ENCODE measurements at regions not wholly inside any gene's neighbourhood (a gene's known extent, or its start where the extent isn't known, plus 50 kb on each side); places are given as distances from the start of the nearest gene placed in this dataset.

GRCh38 chr7:80588591-80588990 lies 49.9 kb upstream of the CD36 start:
- no peak overlapping the region for H2BK5ac ChIP-seq (ENCODE audit: low read depth, low read length)
- no peak overlapping the region for H2AK5ac ChIP-seq (ENCODE audit: low read depth, low read length)
- no peaks in the 10 kb centered on the region for H3K4me1 ChIP-seq (replicated peaks in 1 of 4; ENCODE audit: control insufficient read depth in 3 of 4, insufficient read depth in 4 of 4, low read length in 3 of 4)
- CTCF ChIA-PET (ENCODE audit: partially characterized antibody), result interaction anchor here (1.6 kb wide), 1 partner anchor 30 kb away, joined by 4 read pairs; no protein-coding TSS in a partner anchor
- H4K91ac ChIP-seq (replicated peaks; ENCODE audit: insufficient read length, low read length), result no peak overlapping the region
- H3K4me2 ChIP-seq (ENCODE audit: insufficient read depth in 1 of 2, low read depth in 2 of 2, low read length in 2 of 2), result no peak overlapping the region
- WGBS, 2 experiments (ENCODE audit: extremely low coverage in 1 of 2, insufficient coverage in 1 of 2, insufficient read length in 1 of 2, insufficient replicate concordance in 2 of 2, low coverage in 1 of 2, low lambda C conversion rate in 2 of 2, missing lambda C conversion rate in 1 of 2), result 77% methylated on average over 3 of the region's 3 CpGs; no CpG with 5 or more reads in 1 of the 2 experiments
- no peaks in the 10 kb centered on the region for H3K27me3 ChIP-seq (replicated peaks in 1 of 4; ENCODE audit: control insufficient read depth in 3 of 4, extremely low read depth in 1 of 4, insufficient read depth in 3 of 4, low read length in 3 of 4)
- no peak for DNase-seq (ENCODE audit: low read depth in 1 of 2, low spot score in 2 of 2)
- no peak overlapping the region for H3K4me3 ChIP-seq (ENCODE audit: extremely low read depth in 1 of 4, insufficient read depth in 2 of 4, low read depth in 3 of 4, low read length in 4 of 4)
- no peak overlapping the region for H2BK120ac ChIP-seq (replicated peaks; ENCODE audit: low read depth, low read length)
- no peaks in the 10 kb centered on the region for H3K9me3 ChIP-seq (ENCODE audit: insufficient read depth in 2 of 2, low read depth in 1 of 2, low read length in 1 of 2)
- H2BK12ac ChIP-seq (ENCODE audit: low read depth, low read length), result no peak overlapping the region
- no peak for FAIRE-seq
- H3K4ac ChIP-seq (replicated peaks; ENCODE audit: insufficient read length, low read depth, low read length), result no peak overlapping the region
- TF ChIP-seq SAP30 (IDR thresholded peaks at IDR 0.05; ENCODE audit: insufficient read depth, insufficient replicate concordance, low read length), result no peak
- TF ChIP-seq RNF2 (IDR thresholded peaks at IDR 0.05; ENCODE audit: borderline replicate concordance, low read depth, low read length, missing control alignments, poor library complexity, severe bottlenecking), result no peak
- TF ChIP-seq ASH2L (IDR thresholded peaks at IDR 0.05; ENCODE audit: low read length), result no peak
- TF ChIP-seq BACH1 (IDR thresholded peaks at IDR 0.05; ENCODE audit: low read length), result peak; percentile 64; the same call in 1 of the 2 replicates
- peak; percentile 29; the same call in 1 of the 2 replicates for TF ChIP-seq MAFK (IDR thresholded peaks at IDR 0.05; ENCODE audit: low read depth, low read length)
- H3K36me3 ChIP-seq (ENCODE audit: control insufficient read depth in 2 of 4, insufficient read depth in 4 of 4, low read length in 3 of 4), result no peaks in the 10 kb centered on the region
- no peak overlapping the region for H3K14ac ChIP-seq (ENCODE audit: insufficient read length)
- H3K23me2 ChIP-seq (ENCODE audit: low read depth, low read length), result no peaks in the 10 kb centered on the region
- no peak overlapping the region for H3K23ac ChIP-seq (ENCODE audit: insufficient read length)
- H3K18ac ChIP-seq (ENCODE audit: extremely low read depth, low read length), result no peak overlapping the region
- POLR2A ChIA-PET (ENCODE audit: partially characterized antibody), result no interaction called here
- no peak overlapping the region for H3K56ac ChIP-seq (replicated peaks; ENCODE audit: insufficient read length, low read depth, low read length)
- no peak overlapping the region for H3K9ac ChIP-seq (replicated peaks in 1 of 4; ENCODE audit: extremely low read depth in 1 of 4, low read depth in 3 of 4, low read length in 3 of 4)
- H2BK20ac ChIP-seq (ENCODE audit: low read length), result no peak overlapping the region
- H4K20me1 ChIP-seq (replicated peaks in 1 of 2; ENCODE audit: control insufficient read depth in 1 of 2, insufficient read depth in 2 of 2, low read length in 2 of 2), result no peaks in the 10 kb centered on the region
- H3K79me2 ChIP-seq (ENCODE audit: control insufficient read depth in 1 of 2, insufficient read depth in 2 of 2, low read length in 2 of 2), result no peaks in the 10 kb centered on the region
- no peak overlapping the region for H4K5ac ChIP-seq (ENCODE audit: insufficient read length, low read depth, low read length)
- H3K79me1 ChIP-seq (ENCODE audit: low read depth, low read length), result no peaks in the 10 kb centered on the region
- H2BK15ac ChIP-seq (ENCODE audit: low read length), result no peak overlapping the region
- no peak overlapping the region for H2AFZ ChIP-seq (ENCODE audit: low read length)
- no peak overlapping the region for H4K8ac ChIP-seq (ENCODE audit: extremely low read depth, insufficient read depth, low read length)
- no peak overlapping the region for H3K27ac ChIP-seq (ENCODE audit: low read depth, low read length)

Measured in H1 (cell line).